ENCODE measurements at regions not wholly inside any gene's neighbourhood (a gene's known extent, or its start where the extent isn't known, plus 50 kb on each side); places are given as distances from the start of the nearest gene placed in this dataset.

DNA sequence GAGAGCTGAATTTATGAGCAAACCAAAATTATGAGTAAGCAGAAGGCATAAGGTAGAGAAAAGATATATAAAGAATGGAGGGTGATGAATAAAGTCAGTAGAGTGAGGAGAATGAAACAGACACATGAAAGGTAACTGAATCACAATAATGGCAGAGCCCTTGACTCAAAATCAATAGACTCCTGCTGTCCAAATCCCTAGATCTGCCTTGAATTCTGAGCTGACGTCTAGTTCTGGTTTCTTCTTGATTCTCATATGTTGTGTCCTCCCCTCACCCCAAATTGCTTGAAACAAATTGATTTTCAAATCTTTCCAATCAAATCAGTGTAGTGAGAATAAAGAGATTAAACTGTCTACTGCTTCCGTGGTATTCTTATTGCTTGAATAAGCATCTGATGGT, 86.6 kb upstream of the IQCM start:
- no peak for ATAC-seq
- H3K27ac ChIP-seq, result no peak overlapping the region
- no peak overlapping the region for H3K4me3 ChIP-seq
- no peaks in the 10 kb centered on the region for H3K9me3 ChIP-seq
- no peak for DNase-seq
- intact Hi-C loops (cut with DNase I; ENCODE audit: low total_unique reads) (no loop called here), in situ Hi-C loops (cut with MboI; ENCODE audit: low sequenced_read_pairs in 4 of 4) (no loop called here)
- no peak for TF ChIP-seq POLR2A (IDR thresholded peaks at IDR 0.05)
- TF ChIP-seq, protein P1, sequence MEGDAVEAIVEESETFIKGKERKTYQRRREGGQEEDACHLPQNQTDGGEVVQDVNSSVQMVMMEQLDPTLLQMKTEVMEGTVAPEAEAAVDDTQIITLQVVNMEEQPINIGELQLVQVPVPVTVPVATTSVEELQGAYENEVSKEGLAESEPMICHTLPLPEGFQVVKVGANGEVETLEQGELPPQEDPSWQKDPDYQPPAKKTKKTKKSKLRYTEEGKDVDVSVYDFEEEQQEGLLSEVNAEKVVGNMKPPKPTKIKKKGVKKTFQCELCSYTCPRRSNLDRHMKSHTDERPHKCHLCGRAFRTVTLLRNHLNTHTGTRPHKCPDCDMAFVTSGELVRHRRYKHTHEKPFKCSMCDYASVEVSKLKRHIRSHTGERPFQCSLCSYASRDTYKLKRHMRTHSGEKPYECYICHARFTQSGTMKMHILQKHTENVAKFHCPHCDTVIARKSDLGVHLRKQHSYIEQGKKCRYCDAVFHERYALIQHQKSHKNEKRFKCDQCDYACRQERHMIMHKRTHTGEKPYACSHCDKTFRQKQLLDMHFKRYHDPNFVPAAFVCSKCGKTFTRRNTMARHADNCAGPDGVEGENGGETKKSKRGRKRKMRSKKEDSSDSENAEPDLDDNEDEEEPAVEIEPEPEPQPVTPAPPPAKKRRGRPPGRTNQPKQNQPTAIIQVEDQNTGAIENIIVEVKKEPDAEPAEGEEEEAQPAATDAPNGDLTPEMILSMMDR (IDR thresholded peaks at IDR 0.05 in 4 of 5, conservative IDR thresholded peaks at IDR 0.05 in 1 of 5), result no peak
- no peaks in the 10 kb centered on the region for H3K36me3 ChIP-seq
- no peaks in the 10 kb centered on the region for H3K4me1 ChIP-seq
- H3K27me3 ChIP-seq, result no peaks in the 10 kb centered on the region

DNA sequence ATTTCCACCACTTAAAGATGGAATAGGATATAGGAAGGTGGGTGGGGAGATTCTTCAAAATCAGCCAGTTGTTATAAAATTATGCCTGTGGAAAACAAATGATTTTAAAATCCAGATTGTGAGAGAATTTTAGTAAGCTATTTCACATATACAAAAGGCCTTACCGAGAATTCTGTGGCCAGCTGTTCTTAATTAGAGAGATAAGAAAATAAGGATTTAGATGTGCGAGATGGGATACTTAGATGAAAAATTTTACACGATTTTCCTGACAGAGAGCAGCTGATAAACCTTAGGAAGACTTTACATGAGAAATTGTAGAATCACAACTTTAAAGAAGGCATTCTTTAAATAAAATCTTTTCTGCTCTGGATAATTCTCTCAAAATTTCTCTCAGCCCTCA, 94.5 kb upstream of the IQCM start:
- intact Hi-C loops (cut with DNase I; ENCODE audit: low total_unique reads), result no loop called here
- no peak for DNase-seq
- Histone ChIP-seq H3K4me1 (no peaks in the 10 kb centered on the region), H3K27ac (no peak overlapping the region), H3K4me3 (no peak overlapping the region), H3K27me3 (no peaks in the 10 kb centered on the region), H3K9me3 (no peaks in the 10 kb centered on the region), H3K36me3 (no peaks in the 10 kb centered on the region)
- ATAC-seq, result no peak
- TF ChIP-seq, protein P1 (IDR thresholded peaks at IDR 0.05 in 4 of 5, conservative IDR thresholded peaks at IDR 0.05 in 1 of 5), result no peak
- no peak for TF ChIP-seq POLR2A (IDR thresholded peaks at IDR 0.05)
- in situ Hi-C loops (cut with MboI; ENCODE audit: low sequenced_read_pairs in 4 of 4), result no loop called here

DNA sequence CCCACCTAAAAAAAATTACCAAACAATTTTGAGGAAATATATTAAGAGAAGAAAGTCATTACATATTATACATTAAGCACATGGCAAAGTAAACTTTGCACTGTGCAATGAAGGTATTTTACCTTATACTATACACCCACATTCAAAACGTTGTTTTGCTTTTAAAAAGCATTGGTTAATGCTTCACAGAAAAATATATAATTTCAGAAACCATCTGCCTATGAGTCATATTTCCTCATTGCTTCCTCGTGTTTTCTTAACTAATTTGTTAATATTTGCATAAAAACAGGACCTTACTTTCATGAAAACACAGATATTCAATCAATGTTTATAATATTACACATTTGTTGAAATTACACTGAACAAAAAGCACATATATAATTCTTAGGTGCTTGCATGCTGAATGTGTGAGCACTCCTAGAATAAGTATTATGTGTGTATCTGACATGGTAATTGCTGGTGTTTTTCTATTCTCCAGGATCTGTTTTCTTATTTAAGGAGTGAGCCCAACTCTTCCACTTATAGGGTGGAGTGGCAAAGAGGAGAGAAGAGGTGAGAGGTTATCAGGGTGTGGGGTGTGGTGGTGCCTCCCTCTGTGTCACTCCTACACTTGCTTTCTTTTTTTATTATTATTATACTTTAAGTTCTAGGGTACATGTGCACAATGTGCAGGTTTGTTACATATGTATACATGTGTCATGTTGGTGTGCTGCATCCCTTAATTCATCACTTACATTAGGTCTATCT, 95.1 kb upstream of the IQCM start:
- DNase-seq, result no peak
- no peak for TF ChIP-seq POLR2A (IDR thresholded peaks at IDR 0.05)
- TF ChIP-seq, protein P1 (IDR thresholded peaks at IDR 0.05 in 4 of 5, conservative IDR thresholded peaks at IDR 0.05 in 1 of 5), result no peak
- H3K4me1 ChIP-seq, result no peaks in the 10 kb centered on the region
- H3K27ac ChIP-seq, result no peak overlapping the region
- ATAC-seq, result no peak
- no peaks in the 10 kb centered on the region for H3K9me3 ChIP-seq
- in situ Hi-C loops (cut with MboI; ENCODE audit: low sequenced_read_pairs in 4 of 4) (no loop called here), intact Hi-C loops (cut with DNase I; ENCODE audit: low total_unique reads) (no loop called here)
- no peaks in the 10 kb centered on the region for H3K36me3 ChIP-seq
- no peak overlapping the region for H3K4me3 ChIP-seq
- H3K27me3 ChIP-seq, result no peaks in the 10 kb centered on the region

DNA sequence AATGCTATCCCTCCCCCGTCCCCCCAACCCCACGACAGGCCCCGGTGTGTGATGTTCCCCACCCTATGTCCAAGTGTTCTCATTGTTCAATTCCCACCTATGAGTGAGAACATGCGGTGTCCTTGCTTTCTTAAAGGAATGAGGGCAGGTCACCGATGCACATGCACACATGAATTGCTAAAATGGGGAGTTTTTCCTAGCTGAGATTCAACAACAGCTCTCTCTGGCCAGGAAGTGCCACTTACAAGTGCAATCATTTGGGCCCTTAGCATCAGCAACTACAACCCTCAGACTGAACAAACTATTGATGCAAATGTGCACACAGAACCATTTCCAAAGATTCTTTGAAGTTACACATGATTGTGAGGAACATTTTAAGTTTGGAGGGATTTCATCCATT, 95.7 kb upstream of the IQCM start:
- Histone ChIP-seq H3K27ac (no peak overlapping the region), H3K4me3 (no peak overlapping the region), H3K36me3 (no peaks in the 10 kb centered on the region), H3K4me1 (no peaks in the 10 kb centered on the region), H3K9me3 (no peaks in the 10 kb centered on the region), H3K27me3 (no peaks in the 10 kb centered on the region)
- in situ Hi-C loops (cut with MboI; ENCODE audit: low sequenced_read_pairs in 4 of 4) (no loop called here), intact Hi-C loops (cut with DNase I; ENCODE audit: low total_unique reads) (no loop called here)
- no peak for DNase-seq
- TF ChIP-seq, protein P1 (IDR thresholded peaks at IDR 0.05 in 4 of 5, conservative IDR thresholded peaks at IDR 0.05 in 1 of 5), result no peak
- TF ChIP-seq POLR2A (IDR thresholded peaks at IDR 0.05), result no peak
- ATAC-seq, result no peak

DNA sequence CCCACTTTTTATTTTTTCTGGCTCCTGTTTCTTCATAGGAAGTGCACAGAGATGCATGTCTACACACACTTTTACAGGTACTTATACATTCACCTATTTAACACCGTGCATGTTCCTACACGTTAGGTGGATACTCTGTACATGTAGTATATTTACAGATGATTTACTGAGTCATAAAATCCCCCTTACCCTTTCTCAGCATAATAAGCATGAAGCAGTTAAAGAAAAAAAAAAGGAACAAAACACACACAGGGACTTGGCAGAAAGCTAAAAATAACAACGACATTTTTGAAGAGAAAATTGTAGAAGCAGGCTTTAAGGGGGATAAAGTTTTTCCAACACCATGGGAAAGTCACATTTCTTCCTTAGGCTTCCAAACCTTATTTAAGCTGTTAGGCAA, 96.4 kb upstream of the IQCM start:
- no peaks in the 10 kb centered on the region for H3K27me3 ChIP-seq
- H3K4me3 ChIP-seq, result no peak overlapping the region
- no peak overlapping the region for H3K27ac ChIP-seq
- no peaks in the 10 kb centered on the region for H3K4me1 ChIP-seq
- TF ChIP-seq, protein P1 (IDR thresholded peaks at IDR 0.05 in 4 of 5, conservative IDR thresholded peaks at IDR 0.05 in 1 of 5), result no peak
- no peak for TF ChIP-seq POLR2A (IDR thresholded peaks at IDR 0.05)
- in situ Hi-C loops (cut with MboI; ENCODE audit: low sequenced_read_pairs in 4 of 4) (no loop called here), intact Hi-C loops (cut with DNase I; ENCODE audit: low total_unique reads) (no loop called here)
- ATAC-seq (no peak), DNase-seq (no peak)
- H3K36me3 ChIP-seq, result no peaks in the 10 kb centered on the region
- H3K9me3 ChIP-seq, result no peaks in the 10 kb centered on the region

All from gastrocnemius medialis (tissue), 4 donors.